ENCODE measurements at regions not wholly inside any gene's neighbourhood (a gene's known extent, or its start where the extent isn't known, plus 50 kb on each side); places are given as distances from the start of the nearest gene placed in this dataset.

GRCh38 chr6:145530454-145530853, 204.9 kb downstream of the EPM2A start:
- H3K36me3 ChIP-seq, result no peaks in the 10 kb centered on the region
- no peak overlapping the region for H3K4me3 ChIP-seq
- no peak overlapping the region for H3K27ac ChIP-seq
- no peaks in the 10 kb centered on the region for H3K9me3 ChIP-seq
- no peak for DNase-seq (ENCODE audit: low spot score in 2 of 2)
- no peaks in the 10 kb centered on the region for H3K27me3 ChIP-seq
- no peaks in the 10 kb centered on the region for H3K4me1 ChIP-seq
- TF ChIP-seq POLR2A (IDR thresholded peaks at IDR 0.05) (no peak), CTCF (IDR thresholded peaks at IDR 0.05) (no peak), POLR2AphosphoS5 (IDR thresholded peaks at IDR 0.05) (no peak)

DNA sequence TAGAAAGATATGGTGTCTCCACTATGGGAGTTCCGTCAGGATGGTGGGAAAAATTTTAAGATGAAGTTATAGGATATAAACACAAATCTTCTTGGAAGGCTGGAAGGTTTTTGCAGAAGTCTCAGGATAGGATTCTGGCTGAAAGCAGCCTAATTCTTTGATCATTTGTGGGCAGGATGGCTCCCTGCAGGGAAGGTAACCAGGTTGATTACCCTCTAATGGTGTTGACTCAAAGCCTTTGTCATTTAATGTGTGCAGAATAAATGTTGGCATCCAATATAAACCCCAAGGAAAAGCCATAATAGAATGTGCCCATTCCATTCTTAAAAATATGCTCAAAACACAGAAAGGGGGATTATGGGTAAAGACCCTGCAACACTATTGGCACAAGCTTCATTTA, 204.3 kb downstream of the EPM2A start:
- TF ChIP-seq POLR2A (IDR thresholded peaks at IDR 0.05), result no peak
- no peak for TF ChIP-seq CTCF (IDR thresholded peaks at IDR 0.05)
- TF ChIP-seq EP300 (IDR thresholded peaks at IDR 0.05), result no peak
- no peak for TF ChIP-seq POLR2AphosphoS5 (IDR thresholded peaks at IDR 0.05)
- DNase-seq (ENCODE audit: low spot score in 2 of 2), result no peak

DNA sequence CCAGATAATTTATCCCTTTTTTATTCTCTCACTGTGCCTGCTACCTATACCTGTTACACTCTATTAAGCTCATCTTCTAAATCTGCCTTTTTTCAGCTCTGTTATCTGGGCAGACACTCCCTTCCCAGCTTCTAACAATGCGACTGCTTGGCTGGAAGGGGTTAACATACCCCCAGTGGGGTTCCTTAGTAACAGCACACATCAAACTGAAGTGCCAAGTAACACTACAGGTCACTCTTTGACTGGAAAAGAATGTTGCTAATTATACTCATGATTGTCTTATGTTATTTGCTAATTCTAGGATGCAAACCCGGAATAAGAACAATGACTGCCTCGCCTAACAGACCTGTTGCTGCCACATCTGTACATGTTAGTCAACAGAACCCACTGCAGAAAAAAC, 203.5 kb downstream of the EPM2A start:
- Histone ChIP-seq H3K27ac (no peak overlapping the region), H3K4me3 (no peak overlapping the region), H3K27me3 (no peaks in the 10 kb centered on the region), H3K36me3 (no peaks in the 10 kb centered on the region), H3K9me3 (no peaks in the 10 kb centered on the region), H3K4me1 (no peaks in the 10 kb centered on the region)
- no peak for TF ChIP-seq CTCF (IDR thresholded peaks at IDR 0.05)
- no peak for TF ChIP-seq EP300 (IDR thresholded peaks at IDR 0.05)
- TF ChIP-seq POLR2A (IDR thresholded peaks at IDR 0.05), result no peak
- no peak for TF ChIP-seq POLR2AphosphoS5 (IDR thresholded peaks at IDR 0.05)
- DNase-seq (ENCODE audit: low spot score in 2 of 2), result no peak
- WGBS, result 53% methylated on average over 3 of the region's 3 CpGs

More for the DNA sequence above, 204.3 kb downstream of the EPM2A start:
- Histone ChIP-seq H3K27me3 (no peaks in the 10 kb centered on the region), H3K36me3 (no peaks in the 10 kb centered on the region), H3K9me3 (no peaks in the 10 kb centered on the region), H3K4me1 (no peaks in the 10 kb centered on the region), H3K27ac (no peak overlapping the region), H3K4me3 (no peak overlapping the region)
- 41% methylated on average over 1 of the region's 1 CpG for WGBS

- WGBS, result 19% methylated on average over 4 of the region's 4 CpGs
- Histone ChIP-seq H3K27me3 (no peaks in the 10 kb centered on the region), H3K27ac (no peak overlapping the region), H3K4me3 (no peak overlapping the region), H3K4me1 (no peaks in the 10 kb centered on the region), H3K9me3 (no peaks in the 10 kb centered on the region), H3K36me3 (no peaks in the 10 kb centered on the region)
- no peak for TF ChIP-seq CTCF (IDR thresholded peaks at IDR 0.05)
- TF ChIP-seq POLR2A (IDR thresholded peaks at IDR 0.05), result no peak
- no peak for TF ChIP-seq EP300 (IDR thresholded peaks at IDR 0.05)
- TF ChIP-seq POLR2AphosphoS5 (IDR thresholded peaks at IDR 0.05), result no peak
- DNase-seq (ENCODE audit: low spot score in 2 of 2), result no peak
Observed at GRCh38 chr6:145532361-145532760, 203.0 kb downstream of the EPM2A start.

GRCh38 chr6:145534989-145535388, 200.3 kb downstream of the EPM2A start:
- 71% methylated on average over 4 of the region's 4 CpGs for WGBS
- H3K4me1 ChIP-seq, result no peaks in the 10 kb centered on the region
- no peaks in the 10 kb centered on the region for H3K27me3 ChIP-seq
- no peaks in the 10 kb centered on the region for H3K36me3 ChIP-seq
- TF ChIP-seq CTCF (IDR thresholded peaks at IDR 0.05) (no peak), POLR2AphosphoS5 (IDR thresholded peaks at IDR 0.05) (no peak), POLR2A (IDR thresholded peaks at IDR 0.05) (no peak), EP300 (IDR thresholded peaks at IDR 0.05) (no peak)
- no peak overlapping the region for H3K4me3 ChIP-seq
- no peak for DNase-seq (ENCODE audit: low spot score in 2 of 2)
- H3K27ac ChIP-seq, result no peak overlapping the region
- H3K9me3 ChIP-seq, result no peaks in the 10 kb centered on the region

All from suprapubic skin (tissue), 4 donors.